Uterus (tissue), 3 donors: ENCODE measurements at regions not wholly inside any gene's neighbourhood (a gene's known extent, or its start where the extent isn't known, plus 50 kb on each side); places are given as distances from the start of the nearest gene placed in this dataset.

Experiments used
- DNase-seq, 2 donors: peaks; one replicate each; pipeline ENCODE4 v3.0.0-alpha.2; 2019 to 2020
- H3K27ac ChIP-seq, 2 donors: fragments of 200-600 bp; sonication (generic); 1 replicate in 1 of 2; 2 replicates in 1 of 2; pipeline ENCODE4 v1.5.1; 2016 to 2018
- H3K27me3 ChIP-seq, 2 donors: fragments of 200-600 bp; sonication (generic); one replicate each; pipeline ENCODE4 v1.5.1; 2018 to 2019; ENCODE audit warnings: control low read depth in 1 of 2
- H3K36me3 ChIP-seq, 2 donors: fragments of 200-600 bp; sonication (generic); one replicate each; pipeline ENCODE4 v1.5.1; 2019; ENCODE audit warnings: control low read depth in 1 of 2
- H3K4me1 ChIP-seq, 2 donors: fragments of 200-600 bp; sonication (generic); one replicate each; pipeline ENCODE4 v1.5.1; 2018 to 2019; ENCODE audit warnings: control low read depth in 1 of 2
- H3K4me3 ChIP-seq, 2 donors: fragments of 200-600 bp; sonication (generic); 1 replicate in 1 of 2; 2 replicates in 1 of 2; pipeline ENCODE4 v1.5.1; 2018 to 2019; ENCODE audit warnings: mild to moderate bottlenecking in 1 of 2
- H3K9me3 ChIP-seq, 2 donors: fragments of 200-600 bp; sonication (generic); one replicate each; pipeline ENCODE4 v1.5.1; 2019; ENCODE audit warnings: control low read depth in 1 of 2
- CTCF ChIP-seq, 4 experiments: fragments of 200-600 bp in 2 of 4; fragments of 450-650 bp in 2 of 4; sonication (generic) in 2 of 4; IDR thresholded peaks; one replicate each; pipeline ENCODE4 v1.5.1; 2016 to 2019; ENCODE audit warnings: antibody characterized with exemption in 4 of 4, mild to moderate bottlenecking in 2 of 4, moderate library complexity in 1 of 4
- POLR2A ChIP-seq, 2 donors: fragments of 450-650 bp; IDR thresholded peaks; one replicate each; pipeline ENCODE4 v1.6.1; 2016; ENCODE audit warnings: antibody characterized with exemption in 2 of 2, mild to moderate bottlenecking in 1 of 2, moderate library complexity in 1 of 2
- intact Hi-C: fragments of 100-400 bp; cut with DNase I; formaldehyde crosslinking; loops from one replicate; pipeline ENCODE4 v1.15.1; 2023; ENCODE audit warnings: low total_unique reads
- donor health status: DM: yes; HTN: yes; CAD: no.

GRCh38 chr4:166174717-166175490, 301.9 kb downstream of the TLL1 start:
- no peak for TF ChIP-seq POLR2A (IDR thresholded peaks at IDR 0.05)
- TF ChIP-seq CTCF (IDR thresholded peaks at IDR 0.05) = no peak
- no peak for DNase-seq
- Histone ChIP-seq H3K9me3 (no peaks in the 10 kb centered on the region), H3K4me1 (no peaks in the 10 kb centered on the region), H3K4me3 (no peak overlapping the region), H3K27me3 (no peaks in the 10 kb centered on the region), H3K27ac (no peak overlapping the region), H3K36me3 (no peaks in the 10 kb centered on the region)
- intact Hi-C loops = no loop called here

- intact Hi-C loops = no loop called here
These were observed 309.1 kb downstream of the TLL1 start for GRCh38 chr4:166182145-166182544.

GRCh38 chr4:166195101-166195500, 322.1 kb downstream of the TLL1 start:
- H3K27me3 ChIP-seq = no peaks in the 10 kb centered on the region
- H3K4me1 ChIP-seq = no peaks in the 10 kb centered on the region
- no peak overlapping the region for H3K27ac ChIP-seq
- H3K36me3 ChIP-seq = no peaks in the 10 kb centered on the region
- no peak for DNase-seq
- TF ChIP-seq POLR2A (IDR thresholded peaks at IDR 0.05) (no peak), CTCF (IDR thresholded peaks at IDR 0.05) (no peak)
- intact Hi-C loops = no loop called here
- H3K4me3 ChIP-seq = no peak overlapping the region
- H3K9me3 ChIP-seq = no peaks in the 10 kb centered on the region

More at GRCh38 chr4:166182145-166182544, 309.1 kb downstream of the TLL1 start:
- no peak overlapping the region for H3K4me3 ChIP-seq
- H3K27me3 ChIP-seq = no peaks in the 10 kb centered on the region
- no peak for TF ChIP-seq CTCF (IDR thresholded peaks at IDR 0.05)
- TF ChIP-seq POLR2A (IDR thresholded peaks at IDR 0.05) = no peak
- H3K27ac ChIP-seq = no peak overlapping the region
- no peaks in the 10 kb centered on the region for H3K9me3 ChIP-seq
- no peaks in the 10 kb centered on the region for H3K36me3 ChIP-seq
- H3K4me1 ChIP-seq = no peaks in the 10 kb centered on the region
- no peak for DNase-seq

- DNase-seq = no peak
- Histone ChIP-seq H3K27me3 (no peaks in the 10 kb centered on the region), H3K36me3 (no peaks in the 10 kb centered on the region), H3K9me3 (no peaks in the 10 kb centered on the region), H3K27ac (no peak overlapping the region), H3K4me3 (no peak overlapping the region), H3K4me1 (no peaks in the 10 kb centered on the region)
- intact Hi-C loops = no loop called here
- TF ChIP-seq POLR2A (IDR thresholded peaks at IDR 0.05) (no peak), CTCF (IDR thresholded peaks at IDR 0.05) (no peak)
These were observed 324.1 kb downstream of the TLL1 start for GRCh38 chr4:166197166-166197565.

- TF ChIP-seq POLR2A (IDR thresholded peaks at IDR 0.05) = no peak
- no peak for TF ChIP-seq CTCF (IDR thresholded peaks at IDR 0.05)
- no peaks in the 10 kb centered on the region for H3K36me3 ChIP-seq
- intact Hi-C loops = no loop called here
- H3K9me3 ChIP-seq = no peaks in the 10 kb centered on the region
- H3K27ac ChIP-seq = no peak overlapping the region
- H3K4me3 ChIP-seq = no peak overlapping the region
- DNase-seq = no peak
- H3K4me1 ChIP-seq = no peaks in the 10 kb centered on the region
- no peaks in the 10 kb centered on the region for H3K27me3 ChIP-seq
These were observed 325.0 kb downstream of the TLL1 start for GRCh38 chr4:166198041-166198440.
